ENCODE measurements at regions not wholly inside any gene's neighbourhood (a gene's known extent, or its start where the extent isn't known, plus 50 kb on each side); places are given as distances from the start of the nearest gene placed in this dataset.

GRCh38 chr20:24166412-24166811 lies 177.8 kb upstream of the GGTLC1 start:
- no peaks in the 10 kb centered on the region for H3K9me3 ChIP-seq
- ChIA-PET POLR2A (no interaction called here), CTCF (no interaction called here)
- Mint-ChIP-seq H3K4me1 (ENCODE audit: low read depth, unreplicated experiment) (no peaks in the 10 kb centered on the region), H3K9me3 (ENCODE audit: unreplicated experiment) (peaks cover 2% of the 10 kb centered on the region), H3K36me3 (ENCODE audit: insufficient read depth, unreplicated experiment) (no peaks in the 10 kb centered on the region), H3K27me3 (ENCODE audit: insufficient read depth, unreplicated experiment) (peaks cover 3% of the 10 kb centered on the region), H3K4me3 (ENCODE audit: unreplicated experiment) (no peak overlapping the region), H3K27ac (ENCODE audit: unreplicated experiment) (no peak overlapping the region)
- no peaks in the 10 kb centered on the region for H3K36me3 ChIP-seq (ENCODE audit: control insufficient read depth, insufficient read depth, low read length)
- intact Hi-C loops (cut with micrococcal nuclease; ENCODE audit: unreplicated experiment): no loop called here
- no peaks in the 10 kb centered on the region for H3K4me1 ChIP-seq
- no peak for TF ChIP-seq CTCF (IDR thresholded peaks at IDR 0.05; ENCODE audit: insufficient read depth in 1 of 2, low read depth in 1 of 2, low read length in 1 of 2, severe bottlenecking in 1 of 2, unreplicated experiment in 1 of 2)
- DNase-seq: no peak
- BruUV-seq (replicated peaks): no TSS peak
- no peak overlapping the region for H3K4me3 ChIP-seq (ENCODE audit: low read depth, low read length)
- no peaks in the 10 kb centered on the region for H3K27me3 ChIP-seq (replicated peaks; ENCODE audit: control insufficient read depth, insufficient read depth, low read length)

GRCh38 chr20:24166123-24166381 lies 177.5 kb upstream of the GGTLC1 start:
- no TSS peak for BruUV-seq (replicated peaks)
- no peak overlapping the region for H3K4me3 ChIP-seq (ENCODE audit: low read depth, low read length)
- Mint-ChIP-seq H3K27me3 (ENCODE audit: insufficient read depth, unreplicated experiment) (peaks cover 3% of the 10 kb centered on the region), H3K4me3 (ENCODE audit: unreplicated experiment) (no peak overlapping the region), H3K36me3 (ENCODE audit: insufficient read depth, unreplicated experiment) (no peaks in the 10 kb centered on the region), H3K9me3 (ENCODE audit: unreplicated experiment) (no peaks in the 10 kb centered on the region), H3K4me1 (ENCODE audit: low read depth, unreplicated experiment) (no peaks in the 10 kb centered on the region), H3K27ac (ENCODE audit: unreplicated experiment) (no peak overlapping the region)
- no peaks in the 10 kb centered on the region for H3K4me1 ChIP-seq
- CTCF ChIA-PET: no interaction called here
- H3K9me3 ChIP-seq: no peaks in the 10 kb centered on the region
- H3K36me3 ChIP-seq (ENCODE audit: control insufficient read depth, insufficient read depth, low read length): no peaks in the 10 kb centered on the region
- no peaks in the 10 kb centered on the region for H3K27me3 ChIP-seq (replicated peaks; ENCODE audit: control insufficient read depth, insufficient read depth, low read length)
- no peak for TF ChIP-seq CTCF (IDR thresholded peaks at IDR 0.05; ENCODE audit: insufficient read depth in 1 of 2, low read depth in 1 of 2, low read length in 1 of 2, severe bottlenecking in 1 of 2, unreplicated experiment in 1 of 2)
- POLR2A ChIA-PET: no interaction called here
- intact Hi-C loops (cut with micrococcal nuclease; ENCODE audit: unreplicated experiment): no loop called here
- no peak for DNase-seq

- Histone ChIP-seq H3K4me1 (no peaks in the 10 kb centered on the region), H3K27me3 (replicated peaks; ENCODE audit: control insufficient read depth, insufficient read depth, low read length) (no peaks in the 10 kb centered on the region), H3K4me3 (ENCODE audit: low read depth, low read length) (no peak overlapping the region), H3K9me3 (no peaks in the 10 kb centered on the region), H3K36me3 (ENCODE audit: control insufficient read depth, insufficient read depth, low read length) (no peaks in the 10 kb centered on the region)
- intact Hi-C loops (cut with micrococcal nuclease; ENCODE audit: unreplicated experiment): no loop called here
- CTCF ChIA-PET: no interaction called here
- no peak overlapping the region for H3K27ac Mint-ChIP-seq (ENCODE audit: unreplicated experiment)
- no peak overlapping the region for H3K4me3 Mint-ChIP-seq (ENCODE audit: unreplicated experiment)
- peaks cover 3% of the 10 kb centered on the region for H3K27me3 Mint-ChIP-seq (ENCODE audit: insufficient read depth, unreplicated experiment)
- no peaks in the 10 kb centered on the region for H3K36me3 Mint-ChIP-seq (ENCODE audit: insufficient read depth, unreplicated experiment)
- TF ChIP-seq CTCF (IDR thresholded peaks at IDR 0.05; ENCODE audit: insufficient read depth in 1 of 2, low read depth in 1 of 2, low read length in 1 of 2, severe bottlenecking in 1 of 2, unreplicated experiment in 1 of 2): no peak
- H3K4me1 Mint-ChIP-seq (ENCODE audit: low read depth, unreplicated experiment): no peaks in the 10 kb centered on the region
- BruUV-seq (replicated peaks): no TSS peak
- POLR2A ChIA-PET: no interaction called here
- DNase-seq: no peak
- no peaks in the 10 kb centered on the region for H3K9me3 Mint-ChIP-seq (ENCODE audit: unreplicated experiment)
Measured at GRCh38 chr20:24165301-24166122, 176.9 kb upstream of the GGTLC1 start.

All from Caco-2 (cell line).